Ramos (cell line): ENCODE measurements at regions not wholly inside any gene's neighbourhood (a gene's known extent, or its start where the extent isn't known, plus 50 kb on each side); places are given as distances from the start of the nearest gene placed in this dataset.

ENCODE experiments used
- in situ Hi-C: fragments of 300-500 bp; cut with MboI; formaldehyde crosslinking; loops from one replicate; pipeline ENCODE4 v1.14.3; 2022; ENCODE audit warnings: low sequenced_read_pairs; ENCODE audit not compliant: unreplicated experiment

- in situ Hi-C loops: no loop called here
Measured at GRCh38 chr15:98025237-98025636, 64.7 kb downstream of the ARRDC4 start.

- in situ Hi-C loops: no loop called here
Measured at GRCh38 chr15:98034731-98035130, 74.2 kb downstream of the ARRDC4 start.

- in situ Hi-C loops: no loop called here
Measured at GRCh38 chr15:98035134-98035533, 74.6 kb downstream of the ARRDC4 start.

GRCh38 chr15:98035577-98036010 lies 75.1 kb downstream of the ARRDC4 start:
- in situ Hi-C loops: no loop called here

GRCh38 chr15:98039596-98039995 lies 79.1 kb downstream of the ARRDC4 start:
- in situ Hi-C loops: no loop called here

- in situ Hi-C loops: no loop called here
Measured at GRCh38 chr15:98040146-98040545, 79.6 kb downstream of the ARRDC4 start.

GRCh38 chr15:98043160-98044014 lies 82.9 kb downstream of the ARRDC4 start:
- in situ Hi-C loops: no loop called here

- in situ Hi-C loops: no loop called here
Measured at GRCh38 chr15:98051734-98052133, 91.2 kb downstream of the ARRDC4 start.

- in situ Hi-C loops: no loop called here
Measured at GRCh38 chr15:98057453-98057852, 97.0 kb downstream of the ARRDC4 start.

GRCh38 chr15:98062869-98063268 lies 102.4 kb downstream of the ARRDC4 start:
- in situ Hi-C loops: no loop called here

GRCh38 chr15:98063315-98063714 lies 102.8 kb downstream of the ARRDC4 start:
- in situ Hi-C loops: no loop called here

GRCh38 chr15:98063871-98064270 lies 103.4 kb downstream of the ARRDC4 start:
- in situ Hi-C loops: no loop called here

GRCh38 chr15:98067339-98067738 lies 106.8 kb downstream of the ARRDC4 start:
- in situ Hi-C loops: no loop called here

- in situ Hi-C loops: no loop called here
Measured at GRCh38 chr15:98069256-98069655, 108.8 kb downstream of the ARRDC4 start.

GRCh38 chr15:98070137-98070536 lies 109.6 kb downstream of the ARRDC4 start:
- in situ Hi-C loops: no loop called here

- in situ Hi-C loops: no loop called here
Measured at GRCh38 chr15:98071786-98072185, 111.3 kb downstream of the ARRDC4 start.

- in situ Hi-C loops: no loop called here
Measured at GRCh38 chr15:98075441-98075840, 114.9 kb downstream of the ARRDC4 start.

- in situ Hi-C loops: no loop called here
Measured at GRCh38 chr15:98076021-98076816, 115.7 kb downstream of the ARRDC4 start.

GRCh38 chr15:98077186-98077585 lies 116.7 kb downstream of the ARRDC4 start:
- in situ Hi-C loops: no loop called here

- in situ Hi-C loops: no loop called here
Measured at GRCh38 chr15:98080791-98081190, 120.3 kb downstream of the ARRDC4 start.

- in situ Hi-C loops: no loop called here
Measured at GRCh38 chr15:98083203-98083910, 122.9 kb downstream of the ARRDC4 start.
